Astrocyte of the cerebellum (primary cell): ENCODE measurements at regions not wholly inside any gene's neighbourhood (a gene's known extent, or its start where the extent isn't known, plus 50 kb on each side); places are given as distances from the start of the nearest gene placed in this dataset.

ENCODE experiments used
- DNase-seq: peaks from one replicate; pipeline ENCODE4 v3.0.0-alpha.2; 2011; ENCODE audit warnings: low read depth
- H3K4me3 ChIP-seq: 2 replicates; pipeline ENCODE4 v1.5.1; 2011; ENCODE audit warnings: mild to moderate bottlenecking, low read depth, low read length, moderate library complexity
- CTCF ChIP-seq: IDR thresholded peaks from 2 replicates; pipeline ENCODE4 v1.5.1; 2012; ENCODE audit warnings: low read length, low read depth, moderate library complexity, mild to moderate bottlenecking; ENCODE audit errors: missing control alignments
- in situ Hi-C: cut with HindIII; loops from 2 replicates; pipeline ENCODE4 v1.10.0; 2017; ENCODE audit warnings: low sequenced_read_pairs

GRCh38 chr1:48120621-48121020 is 101.9 kb upstream of the SLC5A9 start:
- no peak overlapping the region for H3K4me3 ChIP-seq
- DNase-seq = no peak
- in situ Hi-C loops = no loop called here
- TF ChIP-seq CTCF = no peak

- DNase-seq = no peak
- no peak overlapping the region for H3K4me3 ChIP-seq
- TF ChIP-seq CTCF = no peak
- in situ Hi-C loops = no loop called here
Measured at GRCh38 chr1:48115835-48116234, 106.7 kb upstream of the SLC5A9 start.

- in situ Hi-C loops = no loop called here
- TF ChIP-seq CTCF = no peak
- DNase-seq = no peak
- no peak overlapping the region for H3K4me3 ChIP-seq
Measured at GRCh38 chr1:48114596-48115382, 107.7 kb upstream of the SLC5A9 start.

GRCh38 chr1:48109390-48110013 is 112.3 kb upstream of the TRABD2B start:
- in situ Hi-C loops = no loop called here
- DNase-seq = peak; percentile 53
- no peak overlapping the region for H3K4me3 ChIP-seq
- TF ChIP-seq CTCF = peak; percentile 84

- DNase-seq = no peak
- TF ChIP-seq CTCF = no peak
- H3K4me3 ChIP-seq = no peak overlapping the region
- in situ Hi-C loops = no loop called here
Measured at GRCh38 chr1:48107516-48107915, 110.3 kb upstream of the TRABD2B start.

- in situ Hi-C loops = no loop called here
- no peak for DNase-seq
- H3K4me3 ChIP-seq = no peak overlapping the region
- no peak for TF ChIP-seq CTCF
Measured at GRCh38 chr1:48106049-48106448, 108.9 kb upstream of the TRABD2B start.
